CD4-positive, alpha-beta T cell (primary cell): ENCODE measurements at regions not wholly inside any gene's neighbourhood (a gene's known extent, or its start where the extent isn't known, plus 50 kb on each side); places are given as distances from the start of the nearest gene placed in this dataset.

Experiments used
- ATAC-seq: fragments of 200-7000 bp; cut with Tn5 transposase; one replicate; pipeline ENCODE4 v1.10.0; 2022; ENCODE audit warnings: mild to moderate bottlenecking; ENCODE audit not compliant: poor library complexity
- CTCF ChIA-PET: fragments of 350-600 bp; sonication (Branson Sonifier 250); formaldehyde crosslinking; loops from one replicate; lab custom pipeline; 2021; ENCODE audit warnings: antibody characterized with exemption, inconsistent platforms; lab: Charles Lee
- POLR2A ChIA-PET: fragments of 350-600 bp; sonication (Branson Sonifier 250); formaldehyde crosslinking; loops from one replicate; lab custom pipeline; 2021; ENCODE audit warnings: antibody characterized with exemption, inconsistent platforms; lab: Charles Lee
- DNase-seq, 14 experiments: peaks; one replicate each; pipeline ENCODE4 v3.0.0-alpha.2; 2013 to 2020; ENCODE audit warnings: mixed read lengths in 2 of 14
- H3K27ac ChIP-seq, 2 donors: one replicate each; pipeline versions ENCODE4 v1.5.1 to v1.7.0; 2013; ENCODE audit warnings: low read length in 2 of 2, low read depth in 1 of 2, mild to moderate bottlenecking in 1 of 2
- H3K27me3 ChIP-seq, 2 experiments: 1 replicate in 1 of 2; 2 replicates in 1 of 2; pipeline versions ENCODE4 v1.6.1 to v1.7.0; 2013; ENCODE audit warnings: low read length in 2 of 2, control low read depth in 1 of 2, mild to moderate bottlenecking in 1 of 2, moderate library complexity in 1 of 2; ENCODE audit not compliant: insufficient read depth in 2 of 2, control insufficient read depth in 1 of 2
- H3K36me3 ChIP-seq: one replicate; pipeline ENCODE4 v1.6.1; 2013; ENCODE audit warnings: low read length, control low read depth; ENCODE audit not compliant: insufficient read depth
- H3K4me1 ChIP-seq: one replicate; pipeline ENCODE4 v1.6.1; 2013; ENCODE audit warnings: low read length, control low read depth; ENCODE audit not compliant: insufficient read depth
- H3K4me3 ChIP-seq: one replicate; pipeline ENCODE4 v1.5.1; 2013; ENCODE audit warnings: mild to moderate bottlenecking, low read length, moderate library complexity
- H3K9me3 ChIP-seq, 2 experiments: 1 replicate in 1 of 2; 2 replicates in 1 of 2; pipeline versions ENCODE4 v1.6.1 to v1.7.0; 2013; ENCODE audit warnings: low read length in 2 of 2, mild to moderate bottlenecking in 2 of 2, control low read depth in 1 of 2, moderate library complexity in 1 of 2; ENCODE audit not compliant: control insufficient read depth in 1 of 2, insufficient read depth in 1 of 2
- H3K27ac Mint-ChIP-seq: one replicate; pipeline ENCODE4 v1.8.0; 2020; ENCODE audit warnings: mixed read lengths
- H3K27me3 Mint-ChIP-seq: one replicate; pipeline ENCODE4 v1.8.0; 2021; ENCODE audit warnings: mixed read lengths
- H3K36me3 Mint-ChIP-seq: one replicate; pipeline ENCODE4 v1.8.0; 2021; ENCODE audit warnings: low read depth, mixed read lengths
- H3K4me1 Mint-ChIP-seq: one replicate; pipeline ENCODE4 v1.8.0; 2021; ENCODE audit warnings: low read depth, mixed read lengths
- H3K4me3 Mint-ChIP-seq: one replicate; pipeline ENCODE4 v1.8.0; 2020; ENCODE audit warnings: mild to moderate bottlenecking, mixed read lengths
- H3K9me3 Mint-ChIP-seq: one replicate; pipeline ENCODE4 v1.8.0; 2020; ENCODE audit warnings: mixed read lengths
- CTCF ChIP-seq: fragments of 200-600 bp; IDR thresholded peaks from one replicate; pipeline ENCODE4 v1.8.0; 2022; ENCODE audit warnings: antibody characterized with exemption, mild to moderate bottlenecking
- intact Hi-C, 2 experiments: fragments of 100-400 bp; cut with DNase I in 1 of 2; cut with micrococcal nuclease in 1 of 2; formaldehyde crosslinking; loops; one replicate each; pipeline versions ENCODE4 v1.15.1 to v1.9.0; 2023 to 2025; cut with DNase I, micrococcal nuclease

- Histone ChIP-seq H3K27me3 (peaks cover 0 to 2% of the 10 kb centered on the region in 2 experiments), H3K36me3 (no peaks in the 10 kb centered on the region), H3K27ac (no peak overlapping the region), H3K4me3 (no peak overlapping the region), H3K9me3 (no peaks in the 10 kb centered on the region), H3K4me1 (no peaks in the 10 kb centered on the region)
- no peak for DNase-seq
- H3K27ac Mint-ChIP-seq = no peak overlapping the region
- CTCF ChIA-PET = no interaction called here
- POLR2A ChIA-PET = no interaction called here
- no peaks in the 10 kb centered on the region for H3K36me3 Mint-ChIP-seq
- H3K4me3 Mint-ChIP-seq = no peak overlapping the region
- no peak for TF ChIP-seq CTCF
- intact Hi-C loops = no loop called here
- H3K4me1 Mint-ChIP-seq = no peaks in the 10 kb centered on the region
- no peaks in the 10 kb centered on the region for H3K9me3 Mint-ChIP-seq
- ATAC-seq = no peak
- peaks cover 13% of the 10 kb centered on the region for H3K27me3 Mint-ChIP-seq
Measured at GRCh38 chr3:124276133-124276532, 284.2 kb upstream of the ROPN1 start.

- H3K9me3 Mint-ChIP-seq = no peaks in the 10 kb centered on the region
- Histone ChIP-seq H3K4me1 (no peaks in the 10 kb centered on the region), H3K9me3 (no peaks in the 10 kb centered on the region), H3K27ac (no peak overlapping the region), H3K36me3 (no peaks in the 10 kb centered on the region), H3K27me3 (peaks cover 0 to 2% of the 10 kb centered on the region in 2 experiments), H3K4me3 (no peak overlapping the region)
- ChIA-PET POLR2A (no interaction called here), CTCF (no interaction called here)
- H3K36me3 Mint-ChIP-seq = no peaks in the 10 kb centered on the region
- H3K27me3 Mint-ChIP-seq = peaks cover 14% of the 10 kb centered on the region
- no peak for TF ChIP-seq CTCF
- H3K4me1 Mint-ChIP-seq = no peaks in the 10 kb centered on the region
- no peak overlapping the region for H3K4me3 Mint-ChIP-seq
- H3K27ac Mint-ChIP-seq = no peak overlapping the region
- intact Hi-C loops = no loop called here
- DNase-seq (no peak), ATAC-seq (no peak)
Measured at GRCh38 chr3:124276539-124277143, 284.7 kb upstream of the ROPN1 start.

- H3K27me3 Mint-ChIP-seq = peaks cover 17% of the 10 kb centered on the region
- H3K4me1 Mint-ChIP-seq = no peaks in the 10 kb centered on the region
- H3K9me3 ChIP-seq = no peaks in the 10 kb centered on the region
- ATAC-seq = no peak
- no peaks in the 10 kb centered on the region for H3K36me3 ChIP-seq
- peaks cover 0 to 2% of the 10 kb centered on the region in 2 experiments for H3K27me3 ChIP-seq
- POLR2A ChIA-PET = no interaction called here
- TF ChIP-seq CTCF = no peak
- intact Hi-C loops = no loop called here
- no peak overlapping the region for H3K27ac ChIP-seq
- CTCF ChIA-PET = no interaction called here
- H3K27ac Mint-ChIP-seq = no peak overlapping the region
- H3K9me3 Mint-ChIP-seq = no peaks in the 10 kb centered on the region
- DNase-seq = no peak
- H3K4me3 Mint-ChIP-seq = no peak overlapping the region
- no peaks in the 10 kb centered on the region for H3K36me3 Mint-ChIP-seq
- H3K4me1 ChIP-seq = no peaks in the 10 kb centered on the region
- H3K4me3 ChIP-seq = no peak overlapping the region
Measured at GRCh38 chr3:124277144-124277890, 285.4 kb upstream of the ROPN1 start.
